ENCODE measurements at regions not wholly inside any gene's neighbourhood (a gene's known extent, or its start where the extent isn't known, plus 50 kb on each side); places are given as distances from the start of the nearest gene placed in this dataset.
"Not testable (repeated sequence)": the region's sequence is repeated elsewhere in the genome, so short reads cannot be mapped to it uniquely, and the experiment has no call there.

DNA sequence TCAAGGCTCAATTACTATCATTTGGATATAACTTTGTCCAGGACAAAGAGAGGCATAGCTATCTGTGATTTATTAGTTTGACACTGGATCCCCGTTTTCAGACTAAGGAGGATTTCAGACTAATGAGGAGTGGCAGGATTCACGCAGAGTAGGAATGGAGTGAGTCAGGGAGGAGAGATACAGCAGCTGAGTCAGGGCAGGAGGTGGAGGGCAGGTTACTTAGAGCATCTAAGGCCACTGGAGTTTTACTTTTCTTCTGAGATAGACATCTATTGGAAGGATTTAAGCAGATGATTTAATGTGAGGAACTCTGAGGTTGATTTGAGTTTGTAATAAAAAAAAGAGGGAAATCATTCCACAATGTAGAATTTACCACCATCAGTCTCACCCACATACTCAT is 110.6 kb downstream of the RPIA start:
- DNase-seq (ENCODE audit: low spot score), result not testable (repeated sequence)

DNA sequence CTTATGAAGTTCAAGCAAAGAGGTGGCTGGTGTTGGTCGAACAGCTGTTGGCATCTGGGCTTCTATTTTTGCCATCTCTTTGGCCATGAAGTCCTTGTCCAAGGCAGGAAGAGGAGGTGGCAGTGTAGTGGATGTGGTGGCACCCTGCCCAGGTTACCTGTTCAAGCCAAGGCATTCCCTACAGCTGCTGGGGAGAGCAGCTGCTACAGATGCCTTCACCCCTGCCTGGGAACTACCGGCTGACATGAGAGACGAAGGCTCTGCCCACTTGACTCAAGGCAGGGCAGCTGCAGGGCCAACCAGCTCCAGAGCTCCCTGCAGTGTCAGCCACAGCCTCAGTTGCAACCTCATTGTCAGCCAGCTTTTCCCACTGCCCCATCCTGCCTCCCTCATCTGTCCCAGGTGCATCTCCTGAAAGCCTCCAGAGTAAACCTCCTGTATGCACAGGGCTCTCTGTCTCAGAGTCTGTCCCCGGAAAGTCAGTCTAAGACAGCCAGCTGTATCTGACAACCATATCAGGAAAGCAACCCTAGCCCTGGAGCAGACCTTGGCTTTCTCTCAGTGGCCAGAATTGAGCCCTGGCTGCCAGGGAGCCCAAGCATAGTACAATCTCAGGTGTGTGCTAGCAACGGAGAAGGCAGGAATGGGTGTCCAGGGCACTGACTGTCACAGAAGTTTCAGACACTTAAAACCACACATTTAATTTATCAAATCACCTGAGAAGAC is 115.9 kb downstream of the RPIA start:
- no peak for DNase-seq (ENCODE audit: low spot score)

DNA sequence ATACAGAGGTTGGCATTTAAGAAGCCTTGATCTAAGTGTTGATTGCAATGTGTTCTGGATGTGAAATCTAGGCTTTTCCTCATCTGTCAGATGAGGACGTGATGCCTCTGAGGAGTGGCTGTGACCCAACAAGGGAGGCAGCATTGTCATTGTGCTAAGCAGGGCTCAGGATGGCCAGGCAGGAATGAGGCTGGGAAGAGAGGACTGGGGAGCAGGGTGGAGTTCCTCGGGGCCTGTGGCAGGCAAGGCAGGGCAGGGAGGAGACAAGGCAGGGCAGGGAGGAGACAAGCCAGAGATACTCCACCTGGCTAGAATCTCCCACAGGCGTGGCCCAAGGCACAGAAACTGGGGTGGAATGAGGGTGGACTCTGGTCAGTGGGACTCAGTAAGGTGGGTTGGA is 116.6 kb downstream of the RPIA start:
- no peak for DNase-seq (ENCODE audit: low spot score)

DNA sequence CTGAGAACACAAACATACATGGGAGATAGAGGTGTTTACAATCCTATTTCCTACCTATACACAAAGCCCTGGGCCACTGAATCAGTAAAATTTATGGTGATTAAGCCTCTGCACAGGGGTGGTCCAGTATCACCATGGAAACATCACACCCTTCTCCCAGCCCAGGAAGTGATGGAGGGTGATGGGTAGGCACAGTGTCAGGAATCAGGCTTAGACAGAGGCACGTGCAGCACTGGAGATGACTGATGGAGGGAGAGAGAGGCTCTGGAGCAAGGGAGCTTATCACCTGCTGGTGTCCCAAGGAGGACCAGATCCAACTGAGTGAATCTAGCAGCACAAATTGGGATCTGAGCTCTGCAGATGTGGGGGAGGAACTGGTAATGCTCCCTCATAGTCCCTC is 117.2 kb downstream of the RPIA start:
- DNase-seq (ENCODE audit: low spot score), result no peak

DNA sequence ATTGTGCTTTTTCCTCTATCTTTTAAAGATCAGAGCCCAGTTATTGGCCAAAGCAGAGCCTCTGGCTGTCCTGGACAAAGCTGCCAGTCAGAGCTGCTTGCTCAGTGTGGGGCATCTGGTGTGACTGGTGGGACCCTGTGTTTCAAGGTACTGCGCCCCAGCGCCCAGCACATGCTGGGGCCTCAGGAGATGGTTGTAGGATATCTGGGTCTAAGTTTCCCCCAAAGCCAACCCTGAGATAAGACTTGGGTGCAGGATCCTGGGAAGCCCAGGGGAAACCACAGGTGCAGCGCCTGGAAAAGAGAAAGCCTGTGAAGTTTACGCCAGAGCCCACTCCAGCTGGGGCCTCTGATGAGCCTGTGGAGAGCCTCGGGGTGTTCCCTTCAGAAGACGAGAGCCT is 117.7 kb downstream of the RPIA start:
- no peak for DNase-seq (ENCODE audit: low spot score)

DNA sequence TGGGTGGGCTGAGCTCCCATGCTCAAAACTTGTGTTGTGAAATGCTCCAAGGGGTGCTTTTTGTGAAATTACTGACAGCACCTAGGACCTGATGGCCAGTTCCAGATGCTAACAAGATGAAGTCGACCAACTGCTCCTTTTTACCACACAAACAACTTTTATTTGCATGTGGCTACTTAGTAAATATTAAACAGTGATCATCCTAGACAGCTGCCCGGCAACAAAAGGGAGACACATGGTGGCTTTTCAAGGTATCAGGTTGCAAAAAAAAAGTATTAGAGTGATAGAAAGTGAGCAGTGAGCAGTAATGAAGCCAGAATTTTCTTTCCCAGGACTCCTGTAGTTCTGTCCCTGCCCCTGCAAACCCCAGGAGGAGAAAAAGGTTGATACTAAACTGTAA is 118.5 kb downstream of the RPIA start:
- no peak for DNase-seq (ENCODE audit: low spot score)

DNA sequence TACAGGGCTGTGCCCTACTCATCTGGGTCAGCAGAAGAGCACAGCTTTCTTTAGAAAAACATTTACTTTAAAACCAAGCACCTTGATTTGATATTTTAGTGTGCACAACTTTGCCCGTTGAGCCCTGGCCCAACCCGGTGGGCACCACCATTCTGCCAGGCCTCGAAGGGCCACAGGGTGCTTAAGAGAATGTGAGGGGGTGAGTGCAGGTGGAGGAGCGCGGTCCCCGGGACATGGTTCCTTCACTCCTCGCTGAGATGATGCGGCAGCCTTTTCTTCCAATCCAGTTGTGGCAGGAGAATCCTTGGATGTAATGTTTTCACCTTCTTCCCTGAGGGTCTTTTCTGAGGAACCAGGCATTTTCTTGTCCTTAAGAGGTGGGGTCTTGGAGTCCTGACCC is 119.0 kb downstream of the RPIA start:
- no peak for DNase-seq (ENCODE audit: low spot score)

DNA sequence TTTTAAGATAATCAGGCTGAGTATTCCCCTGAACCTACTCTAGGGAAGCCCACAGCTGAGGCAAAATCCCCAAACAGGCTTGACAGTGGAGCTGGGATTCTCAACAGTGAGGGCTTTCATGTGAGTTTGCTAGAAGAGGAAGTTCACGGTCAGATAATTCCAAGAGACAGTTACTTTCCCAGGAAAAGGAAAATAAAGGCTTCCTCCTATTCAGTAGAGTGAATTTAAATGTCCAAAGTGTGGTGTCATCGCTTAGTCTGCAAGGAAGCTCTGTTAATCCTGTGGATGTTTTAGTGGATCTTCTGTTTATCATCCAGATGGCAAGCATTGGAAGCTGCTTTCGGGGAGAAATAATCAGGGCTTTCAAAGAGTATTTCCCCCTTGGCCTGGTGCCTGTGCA is 119.8 kb downstream of the RPIA start:
- DNase-seq (ENCODE audit: low spot score), result no peak

DNA sequence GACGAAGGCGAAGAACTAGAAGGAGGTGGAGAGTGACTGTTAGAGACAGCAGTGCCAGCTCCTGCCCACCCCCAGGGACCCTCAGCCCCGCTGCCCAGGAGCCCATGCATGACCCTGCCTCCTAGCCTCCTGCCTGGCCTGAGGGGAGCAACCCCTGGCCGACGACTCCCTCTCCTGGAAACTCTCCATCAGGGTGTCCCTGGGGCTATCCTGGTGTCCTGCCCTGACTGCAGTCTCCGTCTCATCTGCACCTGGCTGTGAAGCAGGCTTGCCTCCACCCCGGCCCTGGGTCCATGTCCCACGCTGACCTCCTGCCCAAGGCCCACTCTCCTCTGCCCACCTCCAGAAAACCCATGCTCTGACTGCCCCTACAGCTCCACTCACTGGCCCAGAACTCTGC is 120.2 kb downstream of the RPIA start:
- no peak for DNase-seq (ENCODE audit: low spot score)

DNA sequence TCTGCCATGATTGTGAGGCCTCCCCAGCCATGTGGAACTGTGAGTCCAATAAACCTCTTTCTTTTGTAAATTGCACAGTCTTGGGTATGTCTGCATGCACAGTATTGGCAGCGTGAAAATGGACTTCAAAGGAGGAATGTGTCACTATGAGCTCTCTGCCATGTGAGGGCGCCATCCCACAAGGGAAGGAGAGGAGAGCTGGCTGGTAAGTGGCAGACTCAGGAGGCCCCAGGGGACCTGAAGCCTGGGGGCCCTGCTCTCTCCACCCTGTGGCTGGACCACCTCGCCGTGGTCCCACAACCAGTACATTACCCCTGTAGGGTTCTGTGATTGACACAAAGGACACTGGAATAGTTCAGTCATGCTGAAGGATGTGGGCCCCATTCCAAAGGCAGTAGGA is 122.1 kb downstream of the RPIA start:
- no peak for DNase-seq (ENCODE audit: low spot score)

DNA sequence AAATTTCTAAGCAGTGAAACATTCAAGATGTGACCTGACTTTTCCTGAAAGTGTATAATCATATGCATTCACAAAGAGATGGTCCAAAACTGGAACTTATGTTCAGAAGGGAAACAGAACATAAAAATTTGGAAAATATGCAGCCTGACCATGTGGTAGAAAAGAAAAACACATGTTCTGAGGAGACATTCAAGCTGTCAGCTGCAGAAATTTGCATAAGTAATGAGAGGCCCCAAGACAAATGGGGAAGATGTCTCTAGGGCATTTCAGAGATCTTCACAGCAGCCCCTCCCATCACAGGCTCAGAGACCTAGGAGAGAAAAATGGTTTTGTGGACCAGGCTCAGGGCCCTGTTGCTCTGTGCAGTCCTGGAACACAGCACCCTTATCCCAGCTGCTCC is 123.8 kb downstream of the RPIA start:
- no peak for DNase-seq (ENCODE audit: low spot score)

DNA sequence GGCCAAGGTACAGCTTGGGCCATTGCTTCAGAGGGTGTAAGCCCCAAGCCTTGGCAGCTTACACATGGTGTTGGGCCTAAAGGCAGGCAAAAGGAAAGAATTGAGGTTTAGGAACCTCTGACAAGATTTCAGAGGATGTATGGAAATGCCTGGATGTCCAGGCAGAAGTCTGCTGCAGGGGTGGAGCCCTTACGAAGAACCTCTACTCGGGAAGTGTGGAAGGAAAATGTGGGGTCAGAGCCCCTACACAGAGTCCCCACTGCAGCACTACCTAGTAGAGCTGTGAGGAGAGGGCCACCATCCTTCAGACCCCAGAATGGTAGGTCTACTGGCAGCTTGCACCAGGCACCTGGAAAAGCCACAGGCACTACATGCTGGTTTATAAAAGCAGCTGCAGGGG is 124.2 kb downstream of the RPIA start:
- no peak for DNase-seq (ENCODE audit: low spot score)

DNA sequence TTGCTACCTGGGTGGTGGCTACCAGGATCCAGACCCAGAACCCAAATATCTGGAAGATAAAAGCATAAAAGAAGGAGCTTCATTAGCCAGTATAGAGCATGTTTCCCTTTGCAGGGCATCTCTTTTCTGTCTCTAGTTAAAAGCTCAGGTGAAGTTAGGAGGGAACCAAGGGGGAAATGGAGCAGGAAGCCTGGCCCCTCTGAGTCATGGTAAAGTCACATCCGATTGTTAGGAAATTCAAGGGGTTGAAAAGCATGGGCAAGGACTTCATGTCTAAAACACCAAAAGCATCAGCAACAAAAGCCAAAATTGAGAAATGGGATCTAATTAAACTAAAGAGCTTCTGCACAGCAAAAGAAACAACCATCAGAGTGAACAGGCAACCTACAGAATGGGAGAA is 126.9 kb downstream of the RPIA start:
- DNase-seq (ENCODE audit: low spot score), result no peak

DNA sequence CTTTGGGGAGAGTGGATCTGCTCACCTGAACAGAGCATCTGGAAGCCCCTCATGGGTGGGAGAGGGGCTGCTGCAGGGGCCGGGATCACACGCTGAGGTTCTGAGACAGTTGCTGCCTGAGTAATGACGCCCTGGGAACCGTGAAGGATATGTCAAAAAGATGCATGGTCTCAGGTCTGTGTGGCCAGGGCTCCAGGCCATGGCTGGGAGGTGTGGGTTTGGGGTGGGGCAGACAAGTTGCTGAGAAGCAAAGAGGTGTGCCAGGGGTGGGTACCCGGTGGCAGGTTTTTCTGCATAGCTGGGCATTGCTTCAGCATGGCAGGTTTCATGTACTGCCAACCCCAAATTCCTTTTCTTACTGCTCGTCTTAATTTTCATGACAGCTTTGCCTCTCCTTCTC is 133.5 kb downstream of the RPIA start:
- no peak for DNase-seq (ENCODE audit: low spot score)

DNA sequence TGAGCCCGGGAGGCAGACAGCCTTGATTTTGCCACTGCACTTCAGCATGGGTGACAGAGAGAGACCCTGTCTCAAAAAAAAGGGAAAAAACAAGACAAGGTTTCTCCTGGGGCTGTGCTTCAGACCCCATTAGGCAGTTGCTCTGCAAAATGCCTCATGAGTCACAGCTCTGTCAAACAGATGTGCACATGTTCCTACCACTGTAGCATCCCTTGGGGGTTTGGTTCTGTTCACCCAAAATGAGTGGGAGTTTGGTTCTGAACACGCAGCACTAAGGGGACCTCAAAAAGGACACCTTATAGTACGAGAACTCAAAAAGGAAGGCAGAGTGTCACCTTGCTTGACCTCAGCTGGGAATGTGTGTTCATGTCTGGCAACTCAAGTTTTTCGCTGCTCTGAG is 134.9 kb downstream of the RPIA start:
- DNase-seq (ENCODE audit: low spot score), result no peak

DNA sequence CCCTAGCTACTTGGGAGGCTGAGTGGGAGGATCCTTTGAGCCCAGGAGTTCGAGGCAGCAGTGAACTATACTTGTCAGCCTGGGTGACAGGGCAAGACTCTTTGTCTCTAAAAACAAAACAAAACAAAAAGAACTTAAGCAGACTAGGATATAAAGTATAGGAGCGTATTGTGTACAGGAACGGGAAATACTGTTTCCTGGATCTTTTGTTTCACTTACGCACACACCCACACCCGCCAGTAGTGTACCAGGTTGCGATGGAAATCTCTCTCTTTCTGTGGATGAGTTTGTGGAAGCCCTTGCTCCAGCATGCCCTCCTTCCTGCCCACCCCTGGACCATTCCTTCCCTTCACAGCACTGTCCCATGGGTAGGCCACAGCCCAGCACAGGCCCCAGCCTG is 136.3 kb downstream of the RPIA start:
- no peak for DNase-seq (ENCODE audit: low spot score)

DNA sequence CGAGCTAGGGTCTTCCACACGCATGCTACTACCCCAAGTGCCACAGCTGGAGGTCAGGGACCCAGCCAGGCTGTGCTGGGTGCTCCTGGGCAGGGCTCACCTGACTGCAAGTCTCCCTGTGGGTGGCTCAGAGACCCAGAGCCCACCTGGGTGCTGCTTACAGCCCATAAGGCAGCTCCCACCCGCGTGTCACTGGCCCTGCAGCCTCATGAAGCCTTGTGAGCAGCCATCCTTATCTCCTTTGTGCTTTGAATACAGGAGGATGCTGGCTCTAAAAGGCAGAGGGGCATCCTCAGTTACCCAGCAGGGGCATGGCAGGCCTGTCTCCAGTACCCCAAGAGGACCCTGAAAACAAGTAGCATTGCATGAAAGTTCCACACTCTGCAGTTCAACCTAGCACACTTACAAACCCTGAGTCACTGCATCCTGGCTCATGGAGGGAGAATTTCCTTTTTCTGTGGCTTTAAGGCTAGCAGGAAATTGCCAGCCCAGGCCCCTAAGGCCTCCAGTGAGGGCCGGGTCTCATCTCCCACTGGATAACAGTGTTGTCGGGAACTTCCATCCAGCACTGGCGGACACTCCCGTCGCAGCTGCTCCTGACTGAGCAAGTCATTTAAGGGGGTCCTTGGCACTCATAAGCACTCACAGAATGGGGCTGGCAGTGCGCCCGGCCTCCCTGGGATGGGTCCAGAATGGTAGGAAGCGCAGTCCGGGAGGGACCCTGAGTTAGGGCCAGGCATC is 137.1 kb downstream of the RPIA start:
- no peak for DNase-seq (ENCODE audit: low spot score)

DNA sequence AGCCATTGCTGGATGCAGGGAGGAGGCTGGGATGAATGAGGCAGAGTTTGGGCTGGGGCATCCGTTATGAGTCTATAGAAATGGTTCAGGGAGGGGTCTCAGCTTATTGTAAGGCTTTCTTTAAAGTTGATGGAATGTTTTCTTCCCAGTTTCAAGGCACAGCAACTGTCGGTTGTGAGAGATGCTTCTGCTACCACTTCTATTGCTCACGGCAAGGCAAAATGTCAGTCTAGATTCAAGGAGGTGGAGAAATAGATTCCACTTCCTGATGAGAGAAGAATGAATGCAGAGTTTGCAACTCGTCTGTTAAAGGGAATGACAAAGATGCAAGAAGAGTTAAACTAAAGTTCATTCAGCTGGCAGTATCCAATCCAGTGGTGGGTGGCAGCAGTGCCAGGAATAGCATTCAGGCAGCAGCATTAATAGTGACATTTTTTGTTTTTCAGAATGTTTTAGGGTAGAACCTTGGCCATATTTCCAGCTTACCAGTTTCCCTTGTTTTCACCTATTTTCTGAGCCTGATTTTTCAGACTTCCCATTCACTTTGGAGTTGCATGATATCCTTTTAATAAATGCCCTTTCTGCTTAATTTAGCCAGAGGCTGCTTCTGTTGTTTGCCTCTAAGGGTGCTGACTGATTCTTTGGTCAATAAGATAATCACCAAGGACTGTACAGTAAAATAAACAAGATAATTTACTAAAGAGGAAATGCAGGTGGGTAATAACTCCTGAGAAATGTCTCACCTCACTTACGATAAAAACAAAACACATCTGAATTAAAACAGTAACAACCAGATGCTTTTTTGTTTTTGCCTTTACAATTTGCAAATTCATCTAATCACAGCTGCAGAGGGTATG is 138.4 kb downstream of the RPIA start:
- no peak for DNase-seq (ENCODE audit: low spot score)

DNA sequence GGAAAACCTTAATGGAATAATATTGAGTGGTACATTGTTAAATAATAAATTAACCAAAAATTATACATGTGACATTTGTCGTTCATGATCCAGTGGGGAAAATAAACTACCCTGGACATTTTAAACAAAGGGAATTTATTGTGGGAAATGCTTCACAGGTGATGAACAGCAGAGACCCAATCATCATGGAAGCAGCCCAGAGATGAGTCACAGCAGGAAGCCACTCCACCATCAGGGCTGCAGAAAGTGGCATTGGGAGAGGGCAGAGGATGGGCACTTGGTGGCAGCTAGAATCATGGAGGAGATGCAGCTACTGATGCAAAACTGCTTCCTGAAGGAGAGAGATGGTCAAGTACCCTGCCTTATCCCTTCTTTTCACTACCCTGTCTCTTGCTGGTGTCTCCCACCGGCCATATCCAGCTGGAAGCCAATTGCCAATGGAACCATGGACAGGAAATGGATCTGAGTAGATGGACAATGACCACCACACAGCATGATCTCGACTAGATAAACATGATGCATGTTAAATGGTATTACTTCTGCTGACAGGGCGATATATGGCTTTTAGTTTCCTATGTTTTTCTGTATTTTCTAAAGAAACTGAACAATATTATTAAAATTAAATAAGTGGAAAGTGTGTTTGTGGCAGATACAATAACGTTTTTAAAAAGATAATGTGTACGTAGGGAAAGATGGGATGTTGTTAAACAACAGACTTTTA is 139.8 kb downstream of the RPIA start:
- DNase-seq (ENCODE audit: low spot score), result no peak

DNA sequence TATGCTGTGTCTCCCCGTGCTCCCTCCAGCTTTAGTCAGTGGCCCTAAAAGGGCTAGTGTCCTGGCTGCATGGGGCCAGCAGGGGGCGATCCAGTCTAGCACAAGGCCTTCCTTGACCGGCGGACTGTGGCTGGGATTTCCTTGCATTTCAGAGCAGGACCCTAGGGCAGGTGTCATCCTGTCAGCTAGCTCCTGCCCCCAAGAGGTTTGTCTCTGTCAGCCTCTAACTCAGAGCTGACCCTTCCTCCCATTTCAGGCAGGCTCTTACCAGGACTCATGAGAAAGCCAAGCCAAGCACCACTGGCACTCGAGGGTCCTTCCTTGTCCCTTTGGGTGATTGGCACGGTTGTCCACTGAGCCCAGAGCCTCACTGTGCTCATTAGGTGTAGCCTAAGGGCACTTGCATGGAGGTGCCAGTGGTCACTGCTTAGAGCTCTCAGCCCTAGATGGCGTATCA is 140.3 kb downstream of the RPIA start:
- DNase-seq (ENCODE audit: low spot score), result peak; percentile 35

DNA sequence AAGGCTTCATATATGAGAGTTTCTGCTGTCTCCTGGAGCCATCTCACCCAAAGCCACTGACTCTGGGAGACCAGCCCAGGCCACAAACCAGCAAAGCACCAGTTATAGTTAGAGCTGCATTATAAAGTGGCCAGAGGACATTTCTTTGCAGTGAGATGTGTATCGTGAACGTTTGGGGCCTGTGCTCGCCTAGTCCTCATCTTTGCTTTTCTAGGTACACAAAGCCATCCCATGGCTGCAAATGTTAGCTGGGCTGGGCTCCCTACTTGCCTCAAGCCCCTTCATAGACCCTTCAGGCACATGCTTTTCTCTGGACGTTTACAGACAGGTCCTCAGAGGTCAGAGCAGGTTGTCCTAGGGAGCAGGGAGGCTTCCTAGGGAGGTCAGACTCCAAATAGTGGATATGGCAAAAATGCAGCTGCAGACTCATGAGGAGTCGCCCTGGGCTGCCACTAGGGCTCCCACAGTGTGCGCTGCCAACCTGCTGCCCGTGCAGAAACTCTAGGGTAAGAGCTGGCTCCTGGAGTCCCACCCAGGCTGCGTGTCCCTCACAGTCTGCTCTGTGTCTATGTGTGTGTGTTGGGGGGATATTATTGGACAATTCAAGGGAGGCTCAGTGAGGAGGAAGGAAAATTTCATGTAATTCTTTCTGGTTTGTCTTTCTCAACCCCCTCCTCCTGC is 141.0 kb downstream of the RPIA start:
- DNase-seq (ENCODE audit: low spot score), result no peak

DNA sequence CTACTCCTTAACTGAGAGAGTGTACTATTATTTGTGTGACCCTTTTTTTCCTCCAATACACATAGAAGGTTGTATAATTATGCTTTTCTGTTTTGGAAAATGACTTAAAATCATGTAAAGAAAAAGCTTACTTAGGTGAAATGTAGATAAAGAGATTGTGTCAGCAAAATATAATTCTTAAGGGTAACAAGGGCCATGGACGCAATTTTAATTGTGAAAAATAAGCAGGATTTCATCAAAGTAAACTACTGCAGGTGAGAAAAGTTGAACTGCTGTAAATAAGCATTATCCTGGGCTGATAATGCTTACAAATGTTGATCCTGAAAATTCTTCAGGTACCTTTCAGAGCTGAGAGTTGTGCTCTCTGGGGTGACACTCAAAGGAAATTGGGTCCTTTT is 141.5 kb downstream of the RPIA start:
- DNase-seq (ENCODE audit: low spot score), result no peak

Measured in AG08396 (cell line).